OCI-LY1 (cell line): ENCODE measurements at regions not wholly inside any gene's neighbourhood (a gene's known extent, or its start where the extent isn't known, plus 50 kb on each side); places are given as distances from the start of the nearest gene placed in this dataset.

Source experiments
- H2AFZ ChIP-seq: fragments of 200-600 bp; sonication (generic), shearing (Covaris generic); 2 replicates; pipeline ENCODE4 v1.6.0; 2014; ENCODE audit warnings: antibody characterized with exemption, mild to moderate bottlenecking, low read length
- H3F3A ChIP-seq: fragments of 200-600 bp; sonication (generic), shearing (Covaris generic); 2 replicates; pipeline ENCODE4 v1.6.0; 2014; ENCODE audit warnings: mild to moderate bottlenecking, antibody characterized with exemption, low read length, moderate library complexity; ENCODE audit not compliant: insufficient read depth
- H3K27ac ChIP-seq: fragments of 200-600 bp; sonication (generic); 2 replicates; pipeline ENCODE4 v1.5.1; 2014; ENCODE audit warnings: low read length, mixed run types, mild to moderate bottlenecking, low read depth; ENCODE audit not compliant: poor library complexity, severe bottlenecking
- H3K27me3 ChIP-seq: fragments of 200-600 bp; sonication (generic); 2 replicates; pipeline ENCODE4 v1.6.0; 2014; ENCODE audit warnings: antibody characterized with exemption, mild to moderate bottlenecking, low read length, moderate library complexity; ENCODE audit not compliant: insufficient read depth
- H3K36me3 ChIP-seq: fragments of 200-600 bp; sonication (generic); 2 replicates; pipeline ENCODE4 v1.6.1; 2014; ENCODE audit warnings: mild to moderate bottlenecking, antibody characterized with exemption, low read length, moderate library complexity, mixed read lengths; ENCODE audit not compliant: insufficient read depth
- H3K4me1 ChIP-seq: fragments of 200-600 bp; sonication (generic); 2 replicates; pipeline ENCODE4 v1.5.1; 2014; ENCODE audit warnings: mild to moderate bottlenecking, low read length, moderate library complexity; ENCODE audit not compliant: insufficient read depth, severe bottlenecking
- H3K4me2 ChIP-seq: fragments of 200-600 bp; sonication (generic), shearing (Covaris generic); 2 replicates; pipeline ENCODE4 v1.6.1; 2014; ENCODE audit warnings: low read length
- H3K4me3 ChIP-seq: fragments of 200-600 bp; sonication (generic); 2 replicates; pipeline ENCODE4 v1.5.1; 2014; ENCODE audit warnings: low read length, low read depth, mild to moderate bottlenecking, mixed read lengths; ENCODE audit not compliant: poor library complexity, severe bottlenecking
- H3K79me2 ChIP-seq: fragments of 200-600 bp; shearing (Covaris generic); 2 replicates; pipeline ENCODE4 v1.6.1; 2016; ENCODE audit warnings: mixed run types, low read length, mixed read lengths; ENCODE audit not compliant: insufficient read depth
- H3K9ac ChIP-seq: fragments of 200-600 bp; sonication (generic), shearing (Covaris generic); 2 replicates; pipeline ENCODE4 v1.6.1; 2014; ENCODE audit warnings: mild to moderate bottlenecking, low read length, mixed read lengths
- H3K9me2 ChIP-seq: fragments of 200-600 bp; sonication (generic), shearing (Covaris generic); 2 replicates; pipeline ENCODE4 v1.6.1; 2014; ENCODE audit warnings: low read depth, mild to moderate bottlenecking, low read length, mixed read lengths
- H3K9me3 ChIP-seq: fragments of 200-600 bp; shearing (Covaris generic); 2 replicates; pipeline ENCODE4 v1.6.1; 2014; ENCODE audit warnings: low read length, mixed read lengths
- H4K20me1 ChIP-seq: fragments of 200-600 bp; sonication (generic), shearing (Covaris generic); 2 replicates; pipeline ENCODE4 v1.6.0; 2016; ENCODE audit warnings: mild to moderate bottlenecking, low read length; ENCODE audit not compliant: insufficient read depth
- CTCF ChIP-seq: fragments of 200-600 bp; sonication (generic), shearing (Covaris generic); IDR thresholded peaks from 2 replicates; pipeline ENCODE4 v1.5.1; 2017; ENCODE audit warnings: mild to moderate bottlenecking, antibody characterized with exemption, low read length, moderate library complexity, mixed read lengths
- EZH2 ChIP-seq: fragments of 200-600 bp; sonication (generic), shearing (Covaris generic); IDR thresholded peaks from 2 replicates; pipeline ENCODE4 v1.8.0; 2017; ENCODE audit warnings: borderline replicate concordance, mixed run types, mild to moderate bottlenecking, antibody characterized with exemption, low read length, moderate library complexity, mixed read lengths

GRCh38 chr20:11277858-11278257 lies 604.1 kb upstream of the JAG1 start:
- H3K27me3 ChIP-seq = no peaks in the 10 kb centered on the region
- H3K36me3 ChIP-seq = no peaks in the 10 kb centered on the region
- no peak overlapping the region for H3K4me2 ChIP-seq
- H3K9me2 ChIP-seq = no peaks in the 10 kb centered on the region
- H3F3A ChIP-seq = no peaks in the 10 kb centered on the region
- no peaks in the 10 kb centered on the region for H3K79me2 ChIP-seq
- H2AFZ ChIP-seq = no peak overlapping the region
- no peak overlapping the region for H3K4me3 ChIP-seq
- H3K4me1 ChIP-seq = no peaks in the 10 kb centered on the region
- TF ChIP-seq EZH2 (no peak), CTCF (no peak)
- H4K20me1 ChIP-seq = no peaks in the 10 kb centered on the region
- no peak overlapping the region for H3K27ac ChIP-seq
- H3K9ac ChIP-seq = no peak overlapping the region
- H3K9me3 ChIP-seq = no peaks in the 10 kb centered on the region

- Histone ChIP-seq H2AFZ (no peak overlapping the region), H3K9ac (no peak overlapping the region), H4K20me1 (no peaks in the 10 kb centered on the region), H3K27ac (no peak overlapping the region), H3K9me2 (no peaks in the 10 kb centered on the region), H3K9me3 (no peaks in the 10 kb centered on the region), H3K4me1 (no peaks in the 10 kb centered on the region), H3K36me3 (no peaks in the 10 kb centered on the region), H3F3A (no peaks in the 10 kb centered on the region), H3K79me2 (no peaks in the 10 kb centered on the region), H3K27me3 (no peaks in the 10 kb centered on the region), H3K4me3 (no peak overlapping the region), H3K4me2 (no peak overlapping the region)
- no peak for TF ChIP-seq CTCF
- TF ChIP-seq EZH2 = no peak
Observed at GRCh38 chr20:11278461-11278860, 604.7 kb upstream of the JAG1 start.

- Histone ChIP-seq H3K9me3 (no peaks in the 10 kb centered on the region), H3F3A (no peaks in the 10 kb centered on the region), H4K20me1 (no peaks in the 10 kb centered on the region), H3K4me2 (no peak overlapping the region), H3K27me3 (no peaks in the 10 kb centered on the region), H3K9me2 (no peaks in the 10 kb centered on the region), H3K4me3 (no peak overlapping the region), H3K79me2 (no peaks in the 10 kb centered on the region), H2AFZ (no peak overlapping the region), H3K9ac (no peak overlapping the region), H3K4me1 (no peaks in the 10 kb centered on the region), H3K27ac (no peak overlapping the region), H3K36me3 (no peaks in the 10 kb centered on the region)
- no peak for TF ChIP-seq CTCF
Observed at GRCh38 chr20:11281240-11281639, 607.4 kb upstream of the JAG1 start.
